ENCODE measurements at regions not wholly inside any gene's neighbourhood (a gene's known extent, or its start where the extent isn't known, plus 50 kb on each side); places are given as distances from the start of the nearest gene placed in this dataset.

DNA sequence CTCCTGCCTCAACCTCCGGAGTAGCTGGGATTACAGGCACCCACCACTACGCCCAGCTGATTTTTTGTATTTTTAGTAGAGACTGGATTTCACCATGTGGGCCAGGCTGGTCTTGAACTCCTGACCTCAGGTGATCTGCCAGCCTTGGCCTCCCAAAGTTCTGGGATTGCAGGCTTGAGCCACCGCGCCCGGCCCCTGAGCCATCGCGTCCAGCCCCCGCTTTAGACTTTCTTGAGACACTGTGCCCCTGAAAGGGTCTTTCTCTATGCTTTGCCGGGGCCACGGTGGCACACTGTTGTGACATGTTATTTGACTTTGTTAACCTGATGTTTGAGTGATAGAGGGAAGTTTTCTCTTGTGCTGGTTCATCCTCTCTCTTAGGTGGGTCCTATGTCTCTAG, 186.4 kb downstream of the BTG1 start:
- Histone ChIP-seq H3K4me1 (ENCODE audit: low read length) (no peaks in the 10 kb centered on the region), H3K27ac (ENCODE audit: low read length) (no peak overlapping the region), H4K20me1 (ENCODE audit: insufficient read depth, low read length) (no peaks in the 10 kb centered on the region), H3K9ac (ENCODE audit: low read length) (no peak overlapping the region), H3K4me3 (ENCODE audit: low read length) (no peak overlapping the region), H3K27me3 (ENCODE audit: low read depth, low read length) (no peaks in the 10 kb centered on the region), H2AFZ (ENCODE audit: low read depth, low read length) (no peak overlapping the region), H3K36me3 (replicated peaks; ENCODE audit: low read depth, low read length) (no peaks in the 10 kb centered on the region), H3K79me2 (ENCODE audit: low read length) (no peaks in the 10 kb centered on the region), H3K4me2 (ENCODE audit: low read length) (no peak overlapping the region), H3K9me3 (ENCODE audit: insufficient read depth, low read length) (no peaks in the 10 kb centered on the region)
- no peak for TF ChIP-seq EZH2phosphoT487 (IDR thresholded peaks at IDR 0.05; ENCODE audit: low read depth)
- TF ChIP-seq, protein P1, sequence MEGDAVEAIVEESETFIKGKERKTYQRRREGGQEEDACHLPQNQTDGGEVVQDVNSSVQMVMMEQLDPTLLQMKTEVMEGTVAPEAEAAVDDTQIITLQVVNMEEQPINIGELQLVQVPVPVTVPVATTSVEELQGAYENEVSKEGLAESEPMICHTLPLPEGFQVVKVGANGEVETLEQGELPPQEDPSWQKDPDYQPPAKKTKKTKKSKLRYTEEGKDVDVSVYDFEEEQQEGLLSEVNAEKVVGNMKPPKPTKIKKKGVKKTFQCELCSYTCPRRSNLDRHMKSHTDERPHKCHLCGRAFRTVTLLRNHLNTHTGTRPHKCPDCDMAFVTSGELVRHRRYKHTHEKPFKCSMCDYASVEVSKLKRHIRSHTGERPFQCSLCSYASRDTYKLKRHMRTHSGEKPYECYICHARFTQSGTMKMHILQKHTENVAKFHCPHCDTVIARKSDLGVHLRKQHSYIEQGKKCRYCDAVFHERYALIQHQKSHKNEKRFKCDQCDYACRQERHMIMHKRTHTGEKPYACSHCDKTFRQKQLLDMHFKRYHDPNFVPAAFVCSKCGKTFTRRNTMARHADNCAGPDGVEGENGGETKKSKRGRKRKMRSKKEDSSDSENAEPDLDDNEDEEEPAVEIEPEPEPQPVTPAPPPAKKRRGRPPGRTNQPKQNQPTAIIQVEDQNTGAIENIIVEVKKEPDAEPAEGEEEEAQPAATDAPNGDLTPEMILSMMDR (IDR thresholded peaks at IDR 0.05; ENCODE audit: low read depth, low read length), result no peak

DNA sequence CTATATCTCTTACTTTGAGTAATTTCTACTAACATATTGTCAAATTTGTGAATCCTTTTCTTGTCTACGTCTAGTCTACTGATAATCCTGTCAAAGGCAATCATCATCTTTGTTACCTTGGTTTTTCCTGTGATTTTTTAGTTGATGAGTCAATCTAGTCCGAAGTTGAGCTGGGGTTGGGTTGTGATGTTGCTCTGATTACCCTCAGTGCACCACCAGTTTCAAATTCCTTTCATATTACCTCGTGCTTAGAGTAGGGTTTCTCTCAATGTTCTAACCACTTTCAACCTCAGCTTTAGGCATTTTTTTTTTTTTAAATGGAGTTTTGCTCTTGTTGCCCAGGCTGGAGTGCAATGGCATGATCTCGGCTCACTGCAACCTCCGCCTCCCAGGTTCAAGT, 186.8 kb downstream of the BTG1 start:
- Histone ChIP-seq H3K36me3 (replicated peaks; ENCODE audit: low read depth, low read length) (no peaks in the 10 kb centered on the region), H3K4me2 (ENCODE audit: low read length) (no peak overlapping the region), H3K9me3 (ENCODE audit: insufficient read depth, low read length) (no peaks in the 10 kb centered on the region), H3K27me3 (ENCODE audit: low read depth, low read length) (no peaks in the 10 kb centered on the region), H4K20me1 (ENCODE audit: insufficient read depth, low read length) (no peaks in the 10 kb centered on the region), H3K79me2 (ENCODE audit: low read length) (no peaks in the 10 kb centered on the region), H3K9ac (ENCODE audit: low read length) (no peak overlapping the region), H2AFZ (ENCODE audit: low read depth, low read length) (no peak overlapping the region), H3K4me3 (ENCODE audit: low read length) (no peak overlapping the region), H3K4me1 (ENCODE audit: low read length) (no peaks in the 10 kb centered on the region), H3K27ac (ENCODE audit: low read length) (no peak overlapping the region)
- no peak for TF ChIP-seq EZH2phosphoT487 (IDR thresholded peaks at IDR 0.05; ENCODE audit: low read depth)
- TF ChIP-seq, protein P1 (IDR thresholded peaks at IDR 0.05; ENCODE audit: low read depth, low read length), result no peak

DNA sequence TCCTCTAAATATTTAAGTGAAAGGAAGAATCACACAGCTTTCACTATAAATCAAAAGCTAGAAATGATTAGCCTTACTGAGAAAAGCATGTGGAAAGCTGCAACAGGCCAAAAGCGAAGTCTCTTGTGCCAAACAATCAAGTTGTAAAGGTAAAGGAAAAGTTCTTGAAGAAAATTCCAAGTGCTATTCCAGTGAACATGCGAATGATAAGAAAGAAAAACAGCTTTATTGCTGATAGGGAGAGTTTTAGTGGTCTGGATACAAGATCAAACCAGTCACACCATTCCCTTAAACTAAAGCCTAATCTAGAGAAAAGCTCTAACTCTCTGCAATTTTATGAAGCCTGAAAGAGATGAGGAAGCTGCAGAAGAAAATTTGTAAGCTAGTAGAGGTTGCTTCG, 190.9 kb downstream of the BTG1 start:
- no peak overlapping the region for H3K4me2 ChIP-seq (ENCODE audit: low read length)
- H3K4me3 ChIP-seq (ENCODE audit: low read length), result no peak overlapping the region
- no peaks in the 10 kb centered on the region for H3K9me3 ChIP-seq (ENCODE audit: insufficient read depth, low read length)
- H4K20me1 ChIP-seq (ENCODE audit: insufficient read depth, low read length), result no peaks in the 10 kb centered on the region
- no peaks in the 10 kb centered on the region for H3K27me3 ChIP-seq (ENCODE audit: low read depth, low read length)
- H3K9ac ChIP-seq (ENCODE audit: low read length), result no peak overlapping the region
- H3K36me3 ChIP-seq (replicated peaks; ENCODE audit: low read depth, low read length), result no peaks in the 10 kb centered on the region
- H3K27ac ChIP-seq (ENCODE audit: low read length), result no peak overlapping the region
- TF ChIP-seq, protein P1 (IDR thresholded peaks at IDR 0.05; ENCODE audit: low read depth, low read length), result no peak
- no peak for TF ChIP-seq EZH2phosphoT487 (IDR thresholded peaks at IDR 0.05; ENCODE audit: low read depth)
- H3K79me2 ChIP-seq (ENCODE audit: low read length), result no peaks in the 10 kb centered on the region
- H3K4me1 ChIP-seq (ENCODE audit: low read length), result peaks cover 6% of the 10 kb centered on the region
- no peak overlapping the region for H2AFZ ChIP-seq (ENCODE audit: low read depth, low read length)

DNA sequence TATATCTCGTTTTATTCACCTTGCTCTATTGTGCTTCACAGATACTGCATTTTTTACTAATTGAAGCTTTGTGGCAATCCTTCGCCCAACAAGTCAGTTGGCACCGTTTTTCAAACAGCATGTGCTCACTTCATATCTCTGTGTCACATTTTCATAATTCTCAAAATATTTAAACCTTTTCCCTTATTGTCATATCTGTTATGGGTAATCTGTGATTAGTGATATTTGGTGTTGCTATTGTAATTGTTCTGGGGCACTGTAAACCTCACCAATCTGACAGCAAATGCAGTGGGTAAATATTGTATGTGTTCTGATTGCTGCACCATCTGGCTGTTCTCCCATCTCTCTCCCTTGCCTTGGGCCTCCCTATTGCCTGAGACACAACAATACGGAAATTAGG, 191.3 kb downstream of the BTG1 start:
- Histone ChIP-seq H3K79me2 (ENCODE audit: low read length) (no peaks in the 10 kb centered on the region), H3K4me3 (ENCODE audit: low read length) (no peak overlapping the region), H3K27ac (ENCODE audit: low read length) (no peak overlapping the region), H3K9ac (ENCODE audit: low read length) (no peak overlapping the region), H3K36me3 (replicated peaks; ENCODE audit: low read depth, low read length) (no peaks in the 10 kb centered on the region), H3K9me3 (ENCODE audit: insufficient read depth, low read length) (no peaks in the 10 kb centered on the region), H3K4me1 (ENCODE audit: low read length) (peaks cover 6% of the 10 kb centered on the region), H3K4me2 (ENCODE audit: low read length) (no peak overlapping the region), H4K20me1 (ENCODE audit: insufficient read depth, low read length) (no peaks in the 10 kb centered on the region), H3K27me3 (ENCODE audit: low read depth, low read length) (no peaks in the 10 kb centered on the region), H2AFZ (ENCODE audit: low read depth, low read length) (no peak overlapping the region)
- no peak for TF ChIP-seq EZH2phosphoT487 (IDR thresholded peaks at IDR 0.05; ENCODE audit: low read depth)
- TF ChIP-seq, protein P1 (IDR thresholded peaks at IDR 0.05; ENCODE audit: low read depth, low read length), result no peak

Measured in OCI-LY3 (cell line).